GM12878 (cell line): ENCODE measurements at regions not wholly inside any gene's neighbourhood (a gene's known extent, or its start where the extent isn't known, plus 50 kb on each side); places are given as distances from the start of the nearest gene placed in this dataset.

Source experiments
- ATAC-seq: fragments of 200-7000 bp; cut with Tn5 transposase; 3 replicates; pipeline ENCODE4 v1.9.1; 2020; ENCODE audit warnings: mild to moderate bottlenecking, moderate library complexity
- BruUV-seq: library from RNA; stranded (reverse); fragments of 400-500 nt; replicated peaks from 2 replicates; lab custom pipeline; 2021; lab: Mats Ljungman, UMichigan
- CTCF ChIA-PET: fragments of 300-600 bp; sonication (Branson Sonifier 250); formaldehyde crosslinking; extraction: SDS; loops from one replicate; lab custom pipeline; 2021; ENCODE audit warnings: inconsistent platforms; lab: Yijun Ruan, JAX
- POLR2A ChIA-PET: fragments of 350-600 bp; formaldehyde crosslinking; extraction: SDS; loops from one replicate; lab custom pipeline; 2021; ENCODE audit warnings: inconsistent platforms; lab: Charles Lee
- RAD21 ChIA-PET: fragments of 300-600 bp; sonication (Branson Sonifier 250); formaldehyde crosslinking; loops from one replicate; lab custom pipeline; 2023; ENCODE audit warnings: antibody characterized with exemption; ENCODE audit not compliant: unreplicated experiment; lab: Charles Lee
- SMC1A ChIA-PET: fragments of 300-600 bp; sonication (Branson Sonifier 250); formaldehyde crosslinking; loops from one replicate; lab custom pipeline; 2023; ENCODE audit not compliant: unreplicated experiment, uncharacterized antibody; lab: Charles Lee
- DNase-seq: peaks from one replicate; pipeline ENCODE4 v3.0.0-alpha.2; 2011; ENCODE audit warnings: low read depth, low spot score
- FAIRE-seq: peaks from 3 replicates; lab custom pipeline; 2011; peaks lifted over from hg19 to GRCh38; lab: Jason Lieb, UNC
- H2AFZ ChIP-seq: 2 replicates; pipeline ENCODE4 v1.6.0; 2011; ENCODE audit warnings: low read depth, low read length, control low read depth; ENCODE audit not compliant: control insufficient read depth
- H3K27ac ChIP-seq: 2 replicates; pipeline ENCODE4 v1.5.1; 2011; ENCODE audit warnings: control low read depth; ENCODE audit not compliant: control insufficient read depth, insufficient read depth
- H3K27me3 ChIP-seq, 2 experiments: replicated peaks in 1 of 2; 2 replicates each; pipeline versions ENCODE4 v1.6.0 to v1.6.1; 2011; ENCODE audit warnings: low read length in 1 of 2; ENCODE audit not compliant: control insufficient read depth in 2 of 2, insufficient read depth in 2 of 2
- H3K36me3 ChIP-seq, 2 experiments: 2 replicates each; pipeline ENCODE4 v1.5.1; 2011; ENCODE audit warnings: low read length in 1 of 2; ENCODE audit not compliant: control insufficient read depth in 2 of 2, insufficient read depth in 2 of 2
- H3K4me1 ChIP-seq: 2 replicates; pipeline ENCODE4 v1.6.1; 2011; ENCODE audit warnings: mild to moderate bottlenecking, low read length, moderate library complexity, mixed read lengths; ENCODE audit not compliant: control insufficient read depth, insufficient read depth
- H3K4me2 ChIP-seq: 2 replicates; pipeline ENCODE4 v1.6.0; 2011; ENCODE audit warnings: control low read depth; ENCODE audit not compliant: control insufficient read depth, insufficient read depth
- H3K4me3 ChIP-seq: fragments of 200-600 bp; sonication (generic); 2 replicates; pipeline ENCODE4 v1.5.1; 2016
- H3K79me2 ChIP-seq: 2 replicates; pipeline ENCODE4 v1.6.0; 2011; ENCODE audit warnings: low read length; ENCODE audit not compliant: control insufficient read depth, insufficient read depth
- H3K9ac ChIP-seq: 2 replicates; pipeline ENCODE4 v1.8.0; 2011; ENCODE audit warnings: low read length, control low read depth, mixed read lengths; ENCODE audit not compliant: control insufficient read depth, insufficient read depth
- H3K9me3 ChIP-seq: replicated peaks from 3 replicates; pipeline ENCODE4 v1.5.1; 2011; ENCODE audit warnings: mild to moderate bottlenecking, low read length; ENCODE audit not compliant: control insufficient read depth, insufficient read depth
- H4K20me1 ChIP-seq: 2 replicates; pipeline ENCODE4 v1.6.0; 2011; ENCODE audit not compliant: control insufficient read depth, insufficient read depth
- BHLHE40 ChIP-seq, 2 experiments: fragments of 450-650 bp in 1 of 2; IDR thresholded peaks; 2 replicates each; pipeline ENCODE4 v1.6.1; 2011 to 2017; ENCODE audit warnings: low read depth in 2 of 2, borderline replicate concordance in 1 of 2, improper control_type of control experiment in 1 of 2, low read length in 1 of 2, mild to moderate bottlenecking in 1 of 2
- CBX5 ChIP-seq: sonication (generic); IDR thresholded peaks from 2 replicates; pipeline ENCODE4 v1.6.1; 2016; ENCODE audit warnings: low read depth, moderate library complexity, mild to moderate bottlenecking, inconsistent platforms
- CHD4 ChIP-seq: fragments of 200-600 bp; sonication (generic); IDR thresholded peaks from 2 replicates; pipeline ENCODE4 v1.6.1; 2016; ENCODE audit warnings: mild to moderate bottlenecking
- E2F4 ChIP-seq: IDR thresholded peaks from 2 replicates; pipeline ENCODE4 v1.6.1; 2012; ENCODE audit warnings: low read depth, low read length, improper control_type of control experiment
- MLLT1 ChIP-seq: fragments of 450-650 bp; IDR thresholded peaks from 2 replicates; pipeline ENCODE4 v1.6.1; 2016; ENCODE audit warnings: mild to moderate bottlenecking
- NFXL1 ChIP-seq: fragments of 450-650 bp; IDR thresholded peaks from 2 replicates; pipeline ENCODE4 v1.6.1; 2017; ENCODE audit warnings: antibody characterized with exemption, mild to moderate bottlenecking, borderline replicate concordance
- PBX3 ChIP-seq: IDR thresholded peaks from 2 replicates; pipeline ENCODE4 v1.6.1; 2011; ENCODE audit warnings: mild to moderate bottlenecking, low read depth, low read length, moderate library complexity; ENCODE audit not compliant: insufficient replicate concordance
- POLR2AphosphoS5 ChIP-seq: IDR thresholded peaks from 2 replicates; pipeline ENCODE4 v1.6.1; 2011; ENCODE audit warnings: mild to moderate bottlenecking, low read length, inconsistent platforms
- STAT1 ChIP-seq: fragments of 450-650 bp; conservative IDR thresholded peaks from 2 replicates; pipeline ENCODE4 v1.6.1; 2014; ENCODE audit warnings: antibody characterized with exemption, mild to moderate bottlenecking
- TAF1 ChIP-seq: IDR thresholded peaks from 2 replicates; pipeline ENCODE4 v1.6.1; 2011; ENCODE audit warnings: mild to moderate bottlenecking, low read depth, low read length, borderline replicate concordance
- TARDBP ChIP-seq: IDR thresholded peaks from 2 replicates; pipeline ENCODE4 v1.6.1; 2016; ENCODE audit warnings: borderline replicate concordance
- TCF12 ChIP-seq: IDR thresholded peaks from 2 replicates; pipeline ENCODE4 v1.6.1; 2011; ENCODE audit warnings: low read depth, mild to moderate bottlenecking, low read length
- ZNF207 ChIP-seq: fragments of 450-650 bp; IDR thresholded peaks from 2 replicates; pipeline ENCODE4 v1.6.1; 2014; ENCODE audit warnings: antibody characterized with exemption, mild to moderate bottlenecking, borderline replicate concordance
- ZSCAN29 ChIP-seq: fragments of 450-650 bp; IDR thresholded peaks from 2 replicates; pipeline ENCODE4 v1.6.1; 2017; ENCODE audit warnings: mild to moderate bottlenecking, moderate library complexity
- WGBS: methylation state at CpG from one replicate; pipeline ENCODE4 v1.1.6; 2016; ENCODE audit warnings: low lambda C conversion rate; ENCODE audit not compliant: insufficient replicate concordance, insufficient coverage; ENCODE audit errors: missing lambda C conversion rate; 5-methylcytosine and 5-hydroxymethylcytosine counted together
- in situ Hi-C: fragments of 300-500 bp; cut with MboI; formaldehyde crosslinking; loops from 9 replicates; pipeline ENCODE4 v1.14.3; 2018; ENCODE audit warnings: mixed read lengths
- intact Hi-C: fragments of 100-400 bp; cut with micrococcal nuclease; formaldehyde crosslinking; loops from one replicate; pipeline ENCODE4 v1.14.2; 2022; ENCODE audit not compliant: unreplicated experiment

- intact Hi-C loops (no loop called here), in situ Hi-C loops (no loop called here)
- no peak for TF ChIP-seq POLR2AphosphoS5
- TF ChIP-seq E2F4, result no peak
- no peak for TF ChIP-seq TARDBP
- TF ChIP-seq CBX5, result no peak
- DNase-seq (no peak), ATAC-seq (no peak), FAIRE-seq (no peak)
- Histone ChIP-seq H3K9ac (no peak overlapping the region), H3K9me3 (no peaks in the 10 kb centered on the region; the same call in 2 of the 3 replicates), H3K27ac (no peak overlapping the region), H3K4me1 (no peaks in the 10 kb centered on the region), H4K20me1 (no peaks in the 10 kb centered on the region), H2AFZ (no peak overlapping the region), H3K4me3 (no peak overlapping the region), H3K36me3 (no peaks in the 10 kb centered on the region), H3K79me2 (no peaks in the 10 kb centered on the region), H3K4me2 (no peak overlapping the region), H3K27me3 (no peaks in the 10 kb centered on the region)
- BruUV-seq, result no TSS peak
- CTCF ChIA-PET, result no interaction called here
- WGBS, result 75% methylated on average over 17 of the region's 17 CpGs
- RAD21 ChIA-PET, result no interaction called here
- SMC1A ChIA-PET, result no interaction called here
- POLR2A ChIA-PET, result no interaction called here
These were observed 351.3 kb upstream of the CAMK1G start for GRCh38 chr1:209232197-209232596.

DNA sequence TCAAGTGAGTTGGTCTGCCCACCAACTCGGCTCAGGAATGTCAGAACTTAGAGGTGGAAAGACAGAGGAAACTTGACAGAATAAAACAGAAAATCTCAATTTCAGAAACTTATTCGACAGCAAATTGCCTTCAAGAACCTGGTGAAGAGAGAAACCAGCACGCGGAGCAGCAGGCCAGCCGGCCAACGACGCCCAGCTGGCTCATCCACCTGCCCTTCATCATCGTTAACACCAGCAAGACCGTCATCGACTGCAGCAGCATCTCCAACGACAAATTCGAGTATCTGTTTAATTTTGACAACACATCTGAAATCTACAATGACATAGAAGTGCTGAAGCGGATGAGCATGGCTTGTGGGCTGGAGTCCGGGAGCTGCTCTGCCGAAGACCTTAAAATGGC, 350.8 kb upstream of the CAMK1G start:
- no peak for ATAC-seq
- TF ChIP-seq MLLT1, result no peak
- no peak for TF ChIP-seq ZSCAN29
- TF ChIP-seq ZNF207, result no peak
- TF ChIP-seq CHD4, result no peak
- TF ChIP-seq PBX3, result no peak
- TF ChIP-seq STAT1, result no peak
- no peak for TF ChIP-seq E2F4
- TF ChIP-seq NFXL1, result no peak
- no peak for TF ChIP-seq BHLHE40 (IDR thresholded peaks at IDR 0.05; ENCODE audit: borderline replicate concordance in 1 of 2, low read depth in 2 of 2, low read length in 1 of 2)
- TF ChIP-seq TAF1, result no peak
- TF ChIP-seq TCF12, result no peak

More for the DNA sequence above, 350.8 kb upstream of the CAMK1G start:
- Histone ChIP-seq H3K4me1 (no peaks in the 10 kb centered on the region), H4K20me1 (no peaks in the 10 kb centered on the region), H3K27me3 (no peaks in the 10 kb centered on the region), H3K9me3 (no peaks in the 10 kb centered on the region; the same call in 2 of the 3 replicates), H3K27ac (no peak overlapping the region), H3K4me2 (no peak overlapping the region), H3K4me3 (no peak overlapping the region), H3K79me2 (no peaks in the 10 kb centered on the region), H2AFZ (no peak overlapping the region), H3K9ac (no peak overlapping the region), H3K36me3 (no peaks in the 10 kb centered on the region)
- SMC1A ChIA-PET, result no interaction called here
- intact Hi-C loops (no loop called here), in situ Hi-C loops (no loop called here)
- POLR2A ChIA-PET, result no interaction called here
- CTCF ChIA-PET, result no interaction called here
- no TSS peak for BruUV-seq
- FAIRE-seq (no peak), DNase-seq (no peak)
- RAD21 ChIA-PET, result no interaction called here
- WGBS, result 70% methylated on average over 15 of the region's 15 CpGs
